Breast epithelium (tissue), 4 donors: ENCODE measurements at regions not wholly inside any gene's neighbourhood (a gene's known extent, or its start where the extent isn't known, plus 50 kb on each side); places are given as distances from the start of the nearest gene placed in this dataset.
A peak's percentile ranks its signal among the peaks of the same experiment; 100 is the strongest.

Source experiments
- DNase-seq, 2 donors: peaks; one replicate each; pipeline ENCODE4 v3.0.0-alpha.2; 2019; ENCODE audit warnings: low spot score in 2 of 2
- H3K27ac ChIP-seq, 2 donors: fragments of 200-600 bp; sonication (generic) in 1 of 2; one replicate each; pipeline ENCODE4 v1.5.1; 2016 to 2019; ENCODE audit warnings: mild to moderate bottlenecking in 1 of 2
- H3K27me3 ChIP-seq, 2 donors: fragments of 200-600 bp; sonication (generic) in 1 of 2; one replicate each; pipeline versions ENCODE4 v1.5.1 to v1.6.0; 2017 to 2019; ENCODE audit warnings: control low read depth in 1 of 2, mild to moderate bottlenecking in 1 of 2
- H3K36me3 ChIP-seq: fragments of 200-600 bp; one replicate; pipeline ENCODE4 v1.5.1; 2019
- H3K4me1 ChIP-seq, 2 donors: fragments of 200-600 bp; sonication (generic); one replicate each; pipeline ENCODE4 v1.5.1; 2016 to 2019; ENCODE audit warnings: control low read depth in 1 of 2
- H3K4me3 ChIP-seq, 3 donors: fragments of 200-600 bp; sonication (generic); 1 replicate in 2 of 3; 2 replicates in 1 of 3; pipeline ENCODE4 v1.5.1; 2016 to 2019; ENCODE audit warnings: mild to moderate bottlenecking in 3 of 3, moderate library complexity in 2 of 3
- H3K9me3 ChIP-seq, 2 donors: fragments of 200-600 bp; sonication (generic) in 1 of 2; one replicate each; pipeline ENCODE4 v1.5.1; 2016 to 2019; ENCODE audit warnings: control low read depth in 1 of 2
- POLR2A ChIP-seq: fragments of 450-650 bp; IDR thresholded peaks from one replicate; pipeline ENCODE4 v1.6.1; 2016; ENCODE audit warnings: antibody characterized with exemption, mild to moderate bottlenecking, moderate library complexity
- POLR2AphosphoS5 ChIP-seq, 3 donors: sonication (generic); formaldehyde crosslinking; IDR thresholded peaks; one replicate each; pipeline ENCODE4 v1.6.1; 2017; ENCODE audit warnings: antibody characterized with exemption in 3 of 3
- intact Hi-C: fragments of 100-400 bp; cut with DNase I; formaldehyde crosslinking; loops from one replicate; pipeline ENCODE4 v1.15.1; 2023; ENCODE audit warnings: low total_unique reads
- TF ChIP-seq, protein P1 (sequence below), 3 donors: fragments of 450-650 bp; IDR thresholded peaks; one replicate each; pipeline ENCODE4 v1.5.1; 2016 to 2017; ENCODE audit warnings: antibody characterized with exemption in 3 of 3, mild to moderate bottlenecking in 3 of 3, moderate library complexity in 3 of 3

DNA sequence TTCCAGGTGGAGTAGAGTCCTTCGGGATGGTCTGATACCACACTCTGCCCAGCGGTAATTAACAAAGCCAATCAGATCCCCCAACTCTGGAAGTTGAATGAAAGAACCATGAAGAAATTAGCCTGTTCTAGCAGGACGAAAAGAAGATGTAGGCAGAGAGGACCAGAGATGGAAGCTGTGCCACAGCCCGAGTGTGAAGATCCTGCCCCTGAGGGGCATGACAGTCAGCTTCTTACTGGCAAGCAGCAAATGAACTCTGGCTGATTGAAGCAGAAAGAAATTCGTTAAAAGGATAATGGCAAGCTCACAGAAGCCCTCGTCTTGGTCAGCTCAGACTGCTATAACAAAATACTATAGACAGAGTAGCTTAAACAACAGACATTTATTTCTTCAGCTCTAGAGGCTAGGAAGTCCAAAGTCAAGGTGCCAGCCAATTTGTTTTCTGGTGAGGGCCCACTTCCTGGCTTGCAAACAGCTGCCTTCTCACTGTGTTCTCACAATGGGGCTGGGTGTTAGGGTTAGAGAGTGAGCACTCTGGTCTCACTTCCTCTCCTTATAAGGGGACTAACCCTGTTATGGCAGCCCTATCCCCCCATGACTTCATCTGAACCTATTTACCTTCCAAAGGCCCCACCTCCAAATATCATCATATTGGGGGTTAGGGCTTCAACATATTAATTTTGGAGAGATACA lies 307.1 kb downstream of the VPS13C start:
- DNase-seq: no peak
- intact Hi-C loops: no loop called here
- Histone ChIP-seq H3K36me3 (no peaks in the 10 kb centered on the region), H3K4me1 (no peaks in the 10 kb centered on the region), H3K4me3 (no peak overlapping the region), H3K27me3 (no peaks in the 10 kb centered on the region), H3K27ac (no peak overlapping the region), H3K9me3 (no peaks in the 10 kb centered on the region)
- TF ChIP-seq POLR2A: no peak
- no peak for TF ChIP-seq POLR2AphosphoS5 (IDR thresholded peaks at IDR 0.05)
- TF ChIP-seq, protein P1, sequence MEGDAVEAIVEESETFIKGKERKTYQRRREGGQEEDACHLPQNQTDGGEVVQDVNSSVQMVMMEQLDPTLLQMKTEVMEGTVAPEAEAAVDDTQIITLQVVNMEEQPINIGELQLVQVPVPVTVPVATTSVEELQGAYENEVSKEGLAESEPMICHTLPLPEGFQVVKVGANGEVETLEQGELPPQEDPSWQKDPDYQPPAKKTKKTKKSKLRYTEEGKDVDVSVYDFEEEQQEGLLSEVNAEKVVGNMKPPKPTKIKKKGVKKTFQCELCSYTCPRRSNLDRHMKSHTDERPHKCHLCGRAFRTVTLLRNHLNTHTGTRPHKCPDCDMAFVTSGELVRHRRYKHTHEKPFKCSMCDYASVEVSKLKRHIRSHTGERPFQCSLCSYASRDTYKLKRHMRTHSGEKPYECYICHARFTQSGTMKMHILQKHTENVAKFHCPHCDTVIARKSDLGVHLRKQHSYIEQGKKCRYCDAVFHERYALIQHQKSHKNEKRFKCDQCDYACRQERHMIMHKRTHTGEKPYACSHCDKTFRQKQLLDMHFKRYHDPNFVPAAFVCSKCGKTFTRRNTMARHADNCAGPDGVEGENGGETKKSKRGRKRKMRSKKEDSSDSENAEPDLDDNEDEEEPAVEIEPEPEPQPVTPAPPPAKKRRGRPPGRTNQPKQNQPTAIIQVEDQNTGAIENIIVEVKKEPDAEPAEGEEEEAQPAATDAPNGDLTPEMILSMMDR (IDR thresholded peaks at IDR 0.05): no peak

DNA sequence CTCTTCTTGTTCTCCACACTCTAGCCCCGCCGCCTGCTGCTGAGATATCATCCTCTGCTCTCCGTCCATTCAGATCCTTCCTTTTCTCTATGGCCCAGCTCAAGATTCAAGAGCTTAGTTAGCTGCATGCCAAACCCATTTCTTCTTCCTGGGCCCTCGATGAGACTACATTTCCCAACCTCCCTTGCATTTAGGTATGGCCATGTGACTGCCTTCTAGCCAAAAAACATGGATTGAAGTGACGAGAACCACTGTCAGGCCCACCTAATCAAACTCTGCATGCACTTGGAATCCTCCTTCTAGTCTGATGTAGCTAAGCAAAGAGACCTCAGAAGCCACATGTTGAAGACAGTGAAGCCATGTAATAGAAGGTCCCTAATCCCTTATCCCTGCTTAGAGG lies 308.2 kb downstream of the VPS13C start:
- no peaks in the 10 kb centered on the region for H3K27me3 ChIP-seq
- no peaks in the 10 kb centered on the region for H3K4me1 ChIP-seq
- H3K4me3 ChIP-seq: no peak overlapping the region
- TF ChIP-seq, protein P1 (IDR thresholded peaks at IDR 0.05): no peak
- no peak for TF ChIP-seq POLR2A
- no peak for TF ChIP-seq POLR2AphosphoS5 (IDR thresholded peaks at IDR 0.05)
- H3K9me3 ChIP-seq: no peaks in the 10 kb centered on the region
- DNase-seq: no peak
- no peaks in the 10 kb centered on the region for H3K36me3 ChIP-seq
- intact Hi-C loops: no loop called here
- H3K27ac ChIP-seq: no peak overlapping the region

DNA sequence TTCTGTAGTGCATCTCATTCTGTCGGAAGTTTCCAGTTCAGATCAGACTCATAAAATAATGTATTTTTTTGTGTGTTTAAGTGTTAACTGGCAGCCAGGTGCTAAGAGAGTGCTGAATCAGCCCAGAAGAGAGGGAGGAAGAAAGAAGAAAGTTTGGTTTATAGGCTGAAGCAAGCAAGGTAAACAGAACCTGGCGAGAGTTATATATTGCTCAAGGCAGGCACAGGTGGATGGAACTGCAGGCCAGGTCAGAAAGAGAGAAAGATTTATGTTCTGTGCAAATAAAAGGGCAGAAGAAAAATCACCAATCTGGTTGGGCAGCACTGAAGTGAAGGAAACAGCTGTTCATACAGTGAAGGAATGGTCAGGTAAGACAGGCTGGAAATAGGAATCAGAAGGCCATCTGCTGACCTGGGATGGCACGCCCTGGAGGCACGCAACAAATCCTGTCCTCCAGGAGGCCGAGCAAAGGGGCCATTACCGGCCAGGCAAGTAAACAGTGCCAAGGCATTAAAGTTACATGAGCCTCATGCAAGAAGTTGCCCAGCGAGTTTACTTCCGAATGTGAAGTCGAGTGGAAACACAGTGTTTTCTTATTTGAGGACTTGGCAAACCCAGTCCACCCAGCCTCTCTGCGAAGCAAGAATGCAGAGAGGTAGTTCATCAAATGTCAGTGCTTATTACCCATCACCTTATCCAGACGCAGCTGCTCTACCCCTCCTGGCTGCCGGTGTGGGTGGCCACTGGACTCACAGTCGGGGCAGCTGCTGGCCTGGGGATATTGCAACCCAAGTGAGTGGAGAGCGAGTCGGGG lies 309.8 kb downstream of the VPS13C start:
- peak; percentile 71 to 85 for DNase-seq
- intact Hi-C loops: no loop called here
- no peaks in the 10 kb centered on the region for H3K27me3 ChIP-seq
- no peaks in the 10 kb centered on the region for H3K4me1 ChIP-seq
- no peak overlapping the region for H3K4me3 ChIP-seq
- TF ChIP-seq, protein P1 (IDR thresholded peaks at IDR 0.05): no peak
- peak in 2 of 3 donors; percentile 40 to 71 for TF ChIP-seq POLR2AphosphoS5 (IDR thresholded peaks at IDR 0.05)
- H3K9me3 ChIP-seq: no peaks in the 10 kb centered on the region
- H3K36me3 ChIP-seq: no peaks in the 10 kb centered on the region
- peak overlapping the region; percentile 46 to 65 for H3K27ac ChIP-seq

DNA sequence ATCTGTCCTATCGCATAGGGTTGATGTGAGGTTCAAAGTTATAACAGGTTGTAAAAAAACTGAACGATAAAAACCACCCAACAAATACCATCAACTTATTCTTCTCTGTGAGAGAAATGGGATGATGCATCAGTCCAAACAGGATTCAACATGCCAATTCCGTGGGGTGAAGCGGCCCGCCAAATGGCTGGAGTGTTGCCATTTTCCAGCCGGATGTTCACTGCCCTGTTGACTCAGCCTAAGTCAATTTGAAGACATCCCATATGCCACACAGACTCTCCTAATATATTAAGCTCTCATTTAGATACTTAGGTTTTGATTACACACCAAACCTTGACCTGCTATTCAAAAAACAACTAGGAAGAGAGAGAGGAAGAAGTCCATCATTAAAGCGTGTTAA lies 311.1 kb downstream of the VPS13C start:
- H3K9me3 ChIP-seq: no peaks in the 10 kb centered on the region
- intact Hi-C loops: no loop called here
- TF ChIP-seq POLR2A (no peak), POLR2AphosphoS5 (IDR thresholded peaks at IDR 0.05) (no peak)
- TF ChIP-seq, protein P1 (IDR thresholded peaks at IDR 0.05): no peak
- no peaks in the 10 kb centered on the region for H3K4me1 ChIP-seq
- no peak overlapping the region for H3K4me3 ChIP-seq
- no peaks in the 10 kb centered on the region for H3K36me3 ChIP-seq
- DNase-seq: peak; percentile 26 to 61
- H3K27me3 ChIP-seq: no peaks in the 10 kb centered on the region
- H3K27ac ChIP-seq: no peak overlapping the region

DNA sequence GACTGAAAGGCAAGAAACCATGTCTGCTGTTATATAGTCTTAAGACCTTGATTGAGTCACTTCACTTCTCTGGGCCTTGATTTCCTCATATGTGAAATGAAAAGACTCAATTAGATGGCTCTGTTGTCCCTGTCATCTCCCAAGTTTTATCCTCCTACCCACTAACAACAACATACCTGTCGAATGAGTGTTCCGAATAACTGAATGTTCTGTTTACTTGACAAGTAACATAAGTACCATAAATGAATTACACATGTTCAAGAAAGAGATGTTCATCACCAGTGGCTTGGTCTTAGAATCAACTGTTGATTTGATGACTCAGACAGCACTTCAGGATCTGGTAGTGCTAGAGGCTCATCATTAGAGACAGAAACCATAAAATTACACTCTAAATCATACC lies 311.7 kb downstream of the VPS13C start:
- Histone ChIP-seq H3K27me3 (no peaks in the 10 kb centered on the region), H3K9me3 (no peaks in the 10 kb centered on the region), H3K4me3 (no peak overlapping the region), H3K36me3 (no peaks in the 10 kb centered on the region), H3K4me1 (no peaks in the 10 kb centered on the region), H3K27ac (no peak overlapping the region)
- DNase-seq: no peak
- no peak for TF ChIP-seq POLR2AphosphoS5 (IDR thresholded peaks at IDR 0.05)
- TF ChIP-seq, protein P1 (IDR thresholded peaks at IDR 0.05): no peak
- TF ChIP-seq POLR2A: no peak
- intact Hi-C loops: no loop called here
